NCI-H2107 treated with DMSO at 0.1 percent for 48 hours (cell line): ENCODE measurements at regions not wholly inside any gene's neighbourhood (a gene's known extent, or its start where the extent isn't known, plus 50 kb on each side); places are given as distances from the start of the nearest gene placed in this dataset.

Source experiments
- DNase-seq: peaks from one replicate; lab custom pipeline; 2025; ENCODE audit not compliant: unreplicated experiment; lab: John Stamatoyannopoulos, UW

- DNase-seq: no peak
Measured at GRCh38 chr17:77481476-77482374, 341.0 kb downstream of the SEC14L1 start.

- DNase-seq: no peak
Measured at GRCh38 chr17:77482375-77483127, 341.8 kb downstream of the SEC14L1 start.

DNA sequence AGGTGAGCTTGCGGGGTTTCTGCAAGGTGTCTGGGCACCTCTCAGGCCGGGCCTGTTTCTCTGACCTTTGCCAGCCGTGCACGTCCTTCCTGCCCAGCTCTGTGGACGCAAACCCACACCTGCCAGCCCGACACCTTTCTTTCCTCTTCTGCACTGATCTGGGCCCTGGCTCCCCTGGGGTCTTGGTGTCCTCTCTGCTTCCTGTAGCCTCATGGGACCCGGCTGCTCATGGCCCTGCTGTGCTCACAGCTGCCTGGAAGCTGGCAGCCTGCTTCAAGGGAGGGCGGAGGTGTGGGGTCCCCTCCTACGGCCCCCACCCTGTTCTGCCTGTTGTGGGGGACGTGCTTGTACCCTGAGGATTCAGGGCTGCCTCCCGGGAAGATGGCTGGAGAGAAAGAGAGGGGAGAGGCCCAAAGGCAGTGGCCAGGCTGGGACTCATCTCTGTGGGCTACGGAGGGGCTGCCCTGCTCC is 342.4 kb downstream of the SEC14L1 start:
- DNase-seq: no peak

DNA sequence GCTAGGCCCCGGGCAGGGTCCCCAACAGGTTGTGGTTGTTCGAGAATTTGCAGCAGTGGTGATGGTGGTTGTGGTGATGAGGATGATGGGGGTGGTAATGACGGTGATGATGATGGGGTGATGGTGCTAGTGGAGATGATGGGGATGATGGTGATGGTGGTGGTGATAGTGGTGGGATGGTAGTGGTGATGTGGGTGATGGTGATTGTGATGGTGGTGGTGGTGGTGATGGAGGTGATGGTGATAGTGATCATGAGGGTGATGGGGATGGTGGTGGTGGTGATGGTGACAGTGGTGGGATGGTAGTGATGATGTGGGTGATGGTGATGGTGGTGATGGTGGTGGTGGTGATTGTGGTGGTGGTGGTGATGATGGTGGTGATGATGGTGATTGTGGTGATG is 343.3 kb downstream of the SEC14L1 start:
- no peak for DNase-seq

DNA sequence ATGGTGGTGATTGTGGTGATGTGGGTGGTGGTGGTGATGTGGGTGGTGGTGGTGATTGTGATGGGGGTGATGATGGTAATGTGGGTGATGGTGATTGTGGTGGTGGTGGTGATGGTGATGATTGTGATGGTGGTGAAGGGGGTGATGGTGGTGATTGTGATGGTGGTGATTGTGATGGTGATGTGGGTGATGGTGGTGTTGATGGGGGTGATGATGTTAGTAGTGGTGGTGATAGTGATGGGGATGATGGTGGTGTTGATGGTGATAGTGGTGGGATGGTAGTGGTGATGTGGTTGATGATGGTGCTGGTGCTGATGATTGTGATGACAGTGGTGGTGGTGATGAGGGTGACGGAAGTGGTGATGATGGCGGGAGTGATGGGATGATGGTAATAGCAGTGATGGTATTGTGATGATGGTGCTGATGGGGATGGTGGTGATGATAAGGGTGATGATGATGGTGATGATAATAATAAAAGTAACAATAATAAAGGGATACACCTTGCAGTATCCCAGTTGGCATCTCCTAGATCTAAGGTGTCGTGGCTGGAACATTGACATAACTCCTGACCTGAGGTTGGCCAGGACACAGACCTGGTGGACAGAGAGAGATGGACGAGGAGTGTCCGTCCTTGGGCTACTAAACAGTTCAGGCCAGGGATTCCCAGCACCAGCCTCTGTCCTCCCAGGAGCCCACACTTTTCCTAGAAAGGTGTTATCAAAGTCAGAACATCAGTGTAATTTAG is 344.5 kb downstream of the SEC14L1 start:
- DNase-seq: no peak

DNA sequence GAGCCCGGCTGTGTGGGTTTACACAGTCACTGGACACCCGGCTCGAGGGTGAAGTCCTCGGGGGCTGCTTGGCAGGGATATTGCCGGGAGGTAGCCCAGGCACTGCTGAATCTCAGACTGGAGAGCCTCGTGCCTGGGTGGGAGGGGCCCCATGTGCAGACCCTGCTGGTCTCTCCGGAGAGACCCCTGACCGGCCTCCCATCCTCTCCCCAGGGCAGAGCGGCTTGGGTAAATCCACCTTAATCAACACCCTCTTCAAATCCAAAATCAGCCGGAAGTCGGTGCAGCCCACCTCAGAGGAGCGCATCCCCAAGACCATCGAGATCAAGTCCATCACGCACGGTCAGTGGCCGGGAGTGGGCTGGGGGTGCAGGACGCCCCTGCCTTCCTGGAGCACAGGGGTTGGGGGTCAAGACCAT is 346.5 kb downstream of the SEC14L1 start:
- DNase-seq: no peak

DNA sequence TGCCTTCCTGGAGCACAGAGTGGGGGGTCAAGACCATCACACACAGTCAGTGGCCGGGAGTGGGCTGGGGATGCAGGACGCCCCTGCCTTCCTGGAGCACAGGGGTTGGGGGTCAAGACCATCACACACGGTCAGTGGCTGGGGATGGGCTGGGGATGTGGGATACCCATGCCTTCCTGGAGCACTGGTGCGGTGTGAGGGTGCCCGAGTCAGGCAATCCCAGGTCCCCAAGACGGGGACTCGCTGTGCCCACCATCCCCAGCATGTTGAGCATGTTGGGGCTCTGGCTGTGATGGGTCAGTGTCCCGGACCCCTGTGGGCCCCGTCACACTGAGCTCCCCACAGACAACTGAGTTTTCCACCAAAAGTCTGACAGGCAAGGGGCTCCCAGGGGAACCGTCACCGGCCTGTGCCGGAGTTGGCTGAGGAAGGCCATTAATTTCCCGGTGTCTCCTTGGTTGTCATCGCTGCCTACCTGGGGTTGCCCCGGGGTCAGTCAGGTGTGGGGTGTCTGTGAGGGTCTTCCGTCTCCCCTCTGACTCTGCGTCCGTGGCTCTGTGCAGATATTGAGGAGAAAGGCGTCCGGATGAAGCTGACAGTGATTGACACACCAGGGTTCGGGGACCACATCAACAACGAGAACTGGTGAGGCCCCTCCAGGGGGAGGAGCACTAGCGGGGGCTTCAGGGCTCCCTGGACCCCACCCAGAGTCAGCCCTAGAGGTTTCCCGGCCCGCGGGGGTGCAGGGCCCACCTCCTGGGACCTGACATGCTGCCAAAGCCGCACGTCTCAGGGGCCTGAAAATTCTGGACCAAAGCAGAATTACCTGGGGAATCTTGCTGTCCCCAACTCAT is 347.1 kb downstream of the SEC14L1 start:
- no peak for DNase-seq

GRCh38 chr17:77488531-77489238 is 347.9 kb downstream of the SEC14L1 start:
- no peak for DNase-seq

GRCh38 chr17:77489239-77489892 is 348.6 kb downstream of the SEC14L1 start:
- no peak for DNase-seq

DNA sequence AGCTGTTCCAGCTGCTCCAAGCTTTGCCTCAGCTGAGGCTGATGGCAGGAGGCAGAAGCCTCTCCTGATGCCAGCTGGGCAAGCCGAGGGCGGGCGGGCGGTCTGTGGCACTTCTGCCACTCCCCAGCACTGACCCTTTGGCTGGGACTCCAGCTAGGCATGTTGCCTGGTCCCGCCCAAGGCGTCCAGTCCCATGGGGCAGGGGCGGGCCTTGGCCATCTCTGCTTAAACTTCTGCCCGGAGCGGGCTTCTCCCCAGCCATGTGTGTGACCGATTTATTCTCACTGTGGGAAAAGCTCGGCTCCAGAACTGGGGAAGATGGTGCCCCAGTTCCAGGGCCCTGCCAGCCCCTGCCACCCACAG is 349.1 kb downstream of the SEC14L1 start:
- DNase-seq: no peak

DNA sequence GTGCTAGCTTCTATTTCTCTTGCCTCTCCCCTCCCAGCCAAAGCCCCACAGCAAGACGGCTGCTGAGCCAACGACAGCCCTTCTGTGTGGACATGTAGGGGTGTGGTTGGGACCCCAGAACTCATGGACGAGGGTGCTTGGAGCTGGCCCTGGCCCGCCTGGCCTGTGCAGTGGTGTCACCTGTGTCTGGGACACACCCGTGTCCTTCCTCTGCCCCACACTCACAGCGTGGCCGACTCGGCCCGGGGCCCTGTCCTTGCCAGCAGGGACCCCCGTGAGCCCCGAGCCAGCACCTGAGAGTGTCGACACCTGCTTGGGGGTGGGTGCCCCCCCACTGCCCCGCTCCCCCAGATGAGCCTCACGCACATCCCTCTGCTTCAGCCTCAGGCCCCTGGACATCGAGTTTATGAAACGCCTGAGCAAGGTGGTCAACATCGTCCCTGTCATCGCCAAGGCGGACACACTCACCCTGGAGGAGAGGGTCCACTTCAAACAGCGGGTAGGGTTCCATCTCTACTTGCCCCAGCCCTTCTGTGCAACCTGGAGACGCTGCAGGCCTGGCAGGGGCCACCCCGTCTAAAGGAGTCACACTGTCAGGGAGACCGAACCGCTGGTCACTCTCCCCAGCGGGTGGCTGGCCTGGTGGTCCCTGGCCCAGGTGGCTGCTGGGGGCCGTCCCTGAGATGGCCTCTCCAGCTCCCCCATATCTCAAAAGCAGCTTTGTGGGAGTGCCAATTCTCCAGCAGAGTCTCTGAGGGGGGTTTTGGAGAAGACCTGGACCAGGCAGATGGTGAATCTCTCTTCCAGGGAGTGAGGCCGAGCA is 349.8 kb downstream of the SEC14L1 start:
- no peak for DNase-seq

DNA sequence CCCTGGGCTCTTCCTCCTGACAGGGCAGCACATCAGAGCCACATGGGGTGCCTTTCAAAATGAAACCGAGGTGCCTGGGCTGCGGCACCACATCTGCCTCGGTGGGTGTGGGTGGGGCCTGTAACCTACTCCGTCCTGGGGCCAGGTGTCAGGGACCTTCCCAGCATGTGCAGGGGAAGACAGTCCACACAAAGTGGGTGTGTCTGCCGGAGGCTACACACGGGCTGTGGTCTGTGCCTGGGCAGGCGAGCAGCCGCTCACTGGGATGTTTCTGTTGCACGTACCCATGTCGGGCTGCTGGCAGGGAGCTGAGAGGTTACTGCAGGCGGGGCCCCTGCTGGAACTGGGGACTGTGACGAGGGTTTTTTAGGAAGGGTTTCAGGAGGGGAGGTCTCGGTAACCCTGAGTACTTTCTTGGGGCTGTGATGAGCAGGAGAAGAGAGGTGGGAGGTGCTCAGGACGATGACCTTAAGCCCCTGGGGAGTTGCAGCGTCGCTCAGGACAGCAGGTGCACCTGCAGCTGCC is 351.2 kb downstream of the SEC14L1 start:
- DNase-seq: no peak

GRCh38 chr17:77492446-77493237 is 351.9 kb downstream of the SEC14L1 start:
- no peak for DNase-seq

GRCh38 chr17:77493238-77493820 is 352.6 kb downstream of the SEC14L1 start:
- DNase-seq: no peak

- no peak for DNase-seq
Measured at GRCh38 chr17:77493901-77494663, 353.3 kb downstream of the SEC14L1 start.

GRCh38 chr17:77494664-77495435 is 354.1 kb downstream of the SEC14L1 start:
- peak; percentile 3 for DNase-seq
